ENCODE measurements at regions not wholly inside any gene's neighbourhood (a gene's known extent, or its start where the extent isn't known, plus 50 kb on each side); places are given as distances from the start of the nearest gene placed in this dataset.

DNA sequence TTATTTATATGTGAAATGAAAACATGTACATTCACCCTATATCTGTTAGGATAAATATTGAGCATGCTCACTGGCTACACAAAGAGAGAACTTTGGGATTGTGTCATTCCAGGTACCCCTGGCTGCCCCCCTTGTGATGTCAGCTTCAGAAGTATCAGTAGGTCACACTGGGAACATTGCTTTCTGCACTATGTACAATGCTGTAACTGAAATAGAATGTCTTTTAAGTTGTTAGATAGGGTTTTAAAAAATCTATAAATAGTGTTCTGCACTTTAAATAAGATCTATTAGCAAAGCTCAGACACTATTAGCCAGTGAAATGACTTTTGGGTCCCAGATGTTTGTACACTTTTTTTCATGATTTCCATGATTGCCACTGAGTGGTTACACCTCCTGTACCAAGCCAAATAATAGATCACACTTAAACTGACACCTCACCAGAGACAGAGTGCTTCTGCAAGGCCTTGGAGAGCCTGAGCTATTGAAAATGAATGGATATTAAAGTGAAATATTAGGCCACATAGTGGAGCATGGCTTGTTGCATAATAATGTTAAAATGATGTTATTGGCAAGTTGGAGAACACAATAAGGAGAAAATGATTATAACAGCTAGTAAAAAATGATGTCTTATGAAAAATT, 297.0 kb upstream of the NXPH2 start:
- Mint-ChIP-seq H3K36me3 (ENCODE audit: unreplicated experiment) (no peaks in the 10 kb centered on the region), H3K4me1 (ENCODE audit: unreplicated experiment) (no peaks in the 10 kb centered on the region), H3K27me3 (ENCODE audit: unreplicated experiment) (peaks cover 4% of the 10 kb centered on the region), H3K9me3 (ENCODE audit: unreplicated experiment) (no peaks in the 10 kb centered on the region), H3K27ac (ENCODE audit: unreplicated experiment) (no peak overlapping the region), H3K4me3 (ENCODE audit: unreplicated experiment) (no peak overlapping the region)
- TF ChIP-seq, protein P1, sequence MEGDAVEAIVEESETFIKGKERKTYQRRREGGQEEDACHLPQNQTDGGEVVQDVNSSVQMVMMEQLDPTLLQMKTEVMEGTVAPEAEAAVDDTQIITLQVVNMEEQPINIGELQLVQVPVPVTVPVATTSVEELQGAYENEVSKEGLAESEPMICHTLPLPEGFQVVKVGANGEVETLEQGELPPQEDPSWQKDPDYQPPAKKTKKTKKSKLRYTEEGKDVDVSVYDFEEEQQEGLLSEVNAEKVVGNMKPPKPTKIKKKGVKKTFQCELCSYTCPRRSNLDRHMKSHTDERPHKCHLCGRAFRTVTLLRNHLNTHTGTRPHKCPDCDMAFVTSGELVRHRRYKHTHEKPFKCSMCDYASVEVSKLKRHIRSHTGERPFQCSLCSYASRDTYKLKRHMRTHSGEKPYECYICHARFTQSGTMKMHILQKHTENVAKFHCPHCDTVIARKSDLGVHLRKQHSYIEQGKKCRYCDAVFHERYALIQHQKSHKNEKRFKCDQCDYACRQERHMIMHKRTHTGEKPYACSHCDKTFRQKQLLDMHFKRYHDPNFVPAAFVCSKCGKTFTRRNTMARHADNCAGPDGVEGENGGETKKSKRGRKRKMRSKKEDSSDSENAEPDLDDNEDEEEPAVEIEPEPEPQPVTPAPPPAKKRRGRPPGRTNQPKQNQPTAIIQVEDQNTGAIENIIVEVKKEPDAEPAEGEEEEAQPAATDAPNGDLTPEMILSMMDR (IDR thresholded peaks at IDR 0.05): no peak
- DNase-seq (ENCODE audit: extremely low spot score, unreplicated experiment): no peak

DNA sequence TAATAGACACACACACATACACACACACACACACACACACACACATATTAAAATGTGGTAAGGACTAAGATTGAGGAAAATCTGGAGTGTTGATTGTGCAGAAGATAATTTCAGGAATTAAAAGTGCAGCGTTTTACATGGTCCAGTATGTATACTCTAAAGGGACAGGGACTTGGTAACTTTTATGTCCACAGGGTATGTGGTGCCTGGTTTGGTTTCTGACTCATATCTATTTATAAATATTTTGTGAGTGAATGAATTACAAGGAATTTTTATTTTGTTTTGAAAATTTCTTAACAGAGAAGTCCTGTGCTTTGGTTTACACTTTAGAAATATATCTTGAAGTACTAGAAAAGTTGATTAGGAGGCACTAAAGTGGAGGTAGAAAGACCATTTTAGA, 287.7 kb upstream of the NXPH2 start:
- H3K4me3 Mint-ChIP-seq (ENCODE audit: unreplicated experiment): no peak overlapping the region
- no peaks in the 10 kb centered on the region for H3K9me3 Mint-ChIP-seq (ENCODE audit: unreplicated experiment)
- no peak overlapping the region for H3K27ac Mint-ChIP-seq (ENCODE audit: unreplicated experiment)
- no peaks in the 10 kb centered on the region for H3K36me3 Mint-ChIP-seq (ENCODE audit: unreplicated experiment)
- TF ChIP-seq, protein P1 (IDR thresholded peaks at IDR 0.05): no peak
- H3K4me1 Mint-ChIP-seq (ENCODE audit: unreplicated experiment): no peaks in the 10 kb centered on the region
- DNase-seq (ENCODE audit: extremely low spot score, unreplicated experiment): no peak
- H3K27me3 Mint-ChIP-seq (ENCODE audit: unreplicated experiment): peaks cover 27% of the 10 kb centered on the region

DNA sequence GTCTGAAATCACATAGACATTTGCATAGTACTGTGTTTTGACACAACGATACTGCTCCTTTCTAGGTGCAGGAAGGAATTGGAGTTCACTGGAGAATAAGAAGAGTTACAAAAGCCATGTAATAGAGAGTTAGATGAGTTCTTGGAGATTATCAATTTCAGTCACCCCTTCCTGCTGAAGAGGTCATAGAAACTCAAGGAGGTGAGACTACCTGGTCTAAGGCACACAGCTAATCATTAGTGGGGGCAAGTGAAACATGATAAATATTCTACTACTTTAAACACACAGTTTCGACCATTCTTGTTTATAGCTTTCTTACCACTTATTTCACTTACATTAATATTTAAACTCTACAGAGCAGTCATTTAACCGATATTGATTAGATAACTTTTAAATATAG, 286.9 kb upstream of the NXPH2 start:
- Mint-ChIP-seq H3K4me1 (ENCODE audit: unreplicated experiment) (no peaks in the 10 kb centered on the region), H3K36me3 (ENCODE audit: unreplicated experiment) (no peaks in the 10 kb centered on the region), H3K9me3 (ENCODE audit: unreplicated experiment) (no peaks in the 10 kb centered on the region), H3K27ac (ENCODE audit: unreplicated experiment) (no peak overlapping the region), H3K4me3 (ENCODE audit: unreplicated experiment) (no peak overlapping the region), H3K27me3 (ENCODE audit: unreplicated experiment) (peaks cover 30% of the 10 kb centered on the region)
- TF ChIP-seq, protein P1 (IDR thresholded peaks at IDR 0.05): no peak
- DNase-seq (ENCODE audit: extremely low spot score, unreplicated experiment): no peak

DNA sequence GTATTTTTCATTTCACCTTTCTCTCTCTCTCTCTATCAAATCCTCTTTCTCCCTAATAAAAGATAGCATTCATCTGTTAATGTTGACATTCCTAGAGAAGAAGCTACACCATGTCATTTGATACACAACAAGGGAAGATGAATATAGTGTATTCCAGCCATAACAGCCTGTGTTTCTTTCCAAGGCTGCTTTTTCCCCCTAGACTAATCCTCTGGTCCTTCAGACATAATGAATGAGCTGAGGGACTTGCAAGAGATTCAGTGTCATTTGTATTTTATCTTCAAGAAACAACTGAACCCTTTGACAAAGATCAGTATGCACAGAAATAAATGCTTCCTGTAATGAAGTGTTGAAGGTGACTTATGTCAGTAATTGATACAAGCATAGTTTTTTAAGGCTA, 284.0 kb upstream of the NXPH2 start:
- H3K4me3 Mint-ChIP-seq (ENCODE audit: unreplicated experiment): no peak overlapping the region
- no peak overlapping the region for H3K27ac Mint-ChIP-seq (ENCODE audit: unreplicated experiment)
- H3K9me3 Mint-ChIP-seq (ENCODE audit: unreplicated experiment): no peaks in the 10 kb centered on the region
- no peak for DNase-seq (ENCODE audit: extremely low spot score, unreplicated experiment)
- TF ChIP-seq, protein P1 (IDR thresholded peaks at IDR 0.05): no peak
- peaks cover 31% of the 10 kb centered on the region for H3K27me3 Mint-ChIP-seq (ENCODE audit: unreplicated experiment)
- no peaks in the 10 kb centered on the region for H3K4me1 Mint-ChIP-seq (ENCODE audit: unreplicated experiment)
- H3K36me3 Mint-ChIP-seq (ENCODE audit: unreplicated experiment): no peaks in the 10 kb centered on the region

DNA sequence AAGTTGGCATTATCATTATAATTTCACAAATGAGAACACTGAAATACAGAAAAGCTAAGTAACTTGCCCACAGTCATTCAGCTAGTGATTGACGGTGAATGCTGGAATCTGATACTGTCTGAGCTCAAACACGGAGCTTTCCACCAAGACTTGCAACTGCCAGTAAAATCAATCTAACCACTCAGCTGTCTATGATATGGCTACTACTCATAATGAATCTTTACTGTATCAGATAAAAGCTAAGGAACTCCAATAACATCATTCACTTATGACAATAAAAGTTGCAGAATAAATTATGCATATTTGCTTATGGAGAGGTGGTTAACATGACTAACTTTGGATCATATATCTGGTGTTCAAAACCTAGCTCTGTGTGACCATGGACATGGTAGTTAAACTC, 279.4 kb upstream of the NXPH2 start:
- no peak overlapping the region for H3K27ac Mint-ChIP-seq (ENCODE audit: unreplicated experiment)
- H3K9me3 Mint-ChIP-seq (ENCODE audit: unreplicated experiment): no peaks in the 10 kb centered on the region
- peaks cover 34% of the 10 kb centered on the region for H3K27me3 Mint-ChIP-seq (ENCODE audit: unreplicated experiment)
- TF ChIP-seq, protein P1 (IDR thresholded peaks at IDR 0.05): no peak
- H3K4me3 Mint-ChIP-seq (ENCODE audit: unreplicated experiment): no peak overlapping the region
- no peaks in the 10 kb centered on the region for H3K36me3 Mint-ChIP-seq (ENCODE audit: unreplicated experiment)
- DNase-seq (ENCODE audit: extremely low spot score, unreplicated experiment): no peak
- H3K4me1 Mint-ChIP-seq (ENCODE audit: unreplicated experiment): no peaks in the 10 kb centered on the region
